ENCODE measurements at regions not wholly inside any gene's neighbourhood (a gene's known extent, or its start where the extent isn't known, plus 50 kb on each side); places are given as distances from the start of the nearest gene placed in this dataset.

DNA sequence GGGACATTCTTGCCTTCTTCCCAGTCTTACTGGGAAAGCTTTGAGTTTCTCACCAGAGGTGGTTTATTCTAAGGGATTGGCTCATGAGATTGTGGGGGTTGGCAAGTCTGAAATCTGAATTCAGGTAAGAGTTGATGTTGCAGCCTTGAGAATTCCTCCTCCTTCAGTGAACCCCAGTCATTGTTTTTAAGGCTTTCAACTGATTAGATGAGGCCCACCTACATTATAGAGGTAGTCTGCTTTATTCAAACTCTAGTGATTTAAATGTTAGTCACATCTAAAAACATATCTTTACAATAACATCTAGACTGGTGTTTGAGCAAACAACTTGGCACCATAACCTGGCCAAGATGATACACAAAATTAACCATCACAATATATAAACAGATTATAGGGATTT is 156.5 kb upstream of the MED14 start:
- H3K9me2 ChIP-seq (ENCODE audit: low read depth, low read length) = no peaks in the 10 kb centered on the region
- H2AFZ ChIP-seq (ENCODE audit: low read length) = no peak overlapping the region
- no peaks in the 10 kb centered on the region for H3K36me3 ChIP-seq (ENCODE audit: insufficient read depth, low read length)
- H3K27ac ChIP-seq (ENCODE audit: low read depth, low read length, poor library complexity, severe bottlenecking) = no peak overlapping the region
- no peak overlapping the region for H3K4me3 ChIP-seq (ENCODE audit: low read depth, low read length, poor library complexity, severe bottlenecking)
- H3K79me2 ChIP-seq (ENCODE audit: insufficient read depth, low read length) = no peaks in the 10 kb centered on the region
- H3F3A ChIP-seq (ENCODE audit: insufficient read depth, low read length) = no peaks in the 10 kb centered on the region
- H4K20me1 ChIP-seq (ENCODE audit: insufficient read depth, low read length) = no peaks in the 10 kb centered on the region
- H3K27me3 ChIP-seq (ENCODE audit: insufficient read depth, low read length) = no peaks in the 10 kb centered on the region
- H3K9me3 ChIP-seq (ENCODE audit: low read length) = no peaks in the 10 kb centered on the region
- no peaks in the 10 kb centered on the region for H3K4me1 ChIP-seq (ENCODE audit: insufficient read depth, low read length, severe bottlenecking)
- H3K9ac ChIP-seq (ENCODE audit: low read length) = no peak overlapping the region
- H3K4me2 ChIP-seq (ENCODE audit: low read length) = no peak overlapping the region
- TF ChIP-seq EZH2 (IDR thresholded peaks at IDR 0.05; ENCODE audit: borderline replicate concordance, low read length) = no peak
- TF ChIP-seq, protein P1, sequence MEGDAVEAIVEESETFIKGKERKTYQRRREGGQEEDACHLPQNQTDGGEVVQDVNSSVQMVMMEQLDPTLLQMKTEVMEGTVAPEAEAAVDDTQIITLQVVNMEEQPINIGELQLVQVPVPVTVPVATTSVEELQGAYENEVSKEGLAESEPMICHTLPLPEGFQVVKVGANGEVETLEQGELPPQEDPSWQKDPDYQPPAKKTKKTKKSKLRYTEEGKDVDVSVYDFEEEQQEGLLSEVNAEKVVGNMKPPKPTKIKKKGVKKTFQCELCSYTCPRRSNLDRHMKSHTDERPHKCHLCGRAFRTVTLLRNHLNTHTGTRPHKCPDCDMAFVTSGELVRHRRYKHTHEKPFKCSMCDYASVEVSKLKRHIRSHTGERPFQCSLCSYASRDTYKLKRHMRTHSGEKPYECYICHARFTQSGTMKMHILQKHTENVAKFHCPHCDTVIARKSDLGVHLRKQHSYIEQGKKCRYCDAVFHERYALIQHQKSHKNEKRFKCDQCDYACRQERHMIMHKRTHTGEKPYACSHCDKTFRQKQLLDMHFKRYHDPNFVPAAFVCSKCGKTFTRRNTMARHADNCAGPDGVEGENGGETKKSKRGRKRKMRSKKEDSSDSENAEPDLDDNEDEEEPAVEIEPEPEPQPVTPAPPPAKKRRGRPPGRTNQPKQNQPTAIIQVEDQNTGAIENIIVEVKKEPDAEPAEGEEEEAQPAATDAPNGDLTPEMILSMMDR (IDR thresholded peaks at IDR 0.05; ENCODE audit: low read length) = no peak

DNA sequence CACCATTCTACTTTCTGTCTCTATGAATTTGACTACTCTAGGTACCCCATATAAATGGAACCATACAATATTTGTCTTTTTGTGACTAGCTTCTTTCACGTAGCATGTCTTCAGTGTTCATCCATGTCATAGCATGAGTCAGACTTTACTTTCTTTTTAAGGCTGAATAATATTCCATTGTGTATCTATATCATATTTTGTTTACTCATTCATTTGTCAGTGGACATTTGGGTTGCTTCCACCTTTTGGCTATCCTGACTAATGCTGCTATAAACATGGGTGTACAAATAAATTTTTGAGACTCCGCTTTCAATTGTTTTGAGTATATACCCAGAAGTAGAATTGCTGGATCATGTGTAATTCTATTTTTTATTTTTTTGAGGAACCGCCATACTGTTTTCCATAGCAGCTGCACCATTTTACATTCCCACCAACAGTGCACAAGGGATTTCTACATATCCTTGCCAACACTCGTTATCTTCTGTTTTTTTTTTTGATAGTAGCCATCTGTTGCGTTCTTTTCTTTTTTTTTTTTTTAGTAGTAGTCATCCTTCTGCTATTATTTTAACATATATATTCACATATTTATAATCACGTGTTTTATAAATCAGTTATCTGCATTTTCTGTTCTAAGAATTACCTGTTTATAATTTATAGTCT is 158.0 kb upstream of the MED14 start:
- Histone ChIP-seq H3K4me1 (ENCODE audit: insufficient read depth, low read length, severe bottlenecking) (no peaks in the 10 kb centered on the region), H3K36me3 (ENCODE audit: insufficient read depth, low read length) (no peaks in the 10 kb centered on the region), H3K4me3 (ENCODE audit: low read depth, low read length, poor library complexity, severe bottlenecking) (no peak overlapping the region), H4K20me1 (ENCODE audit: insufficient read depth, low read length) (no peaks in the 10 kb centered on the region), H2AFZ (ENCODE audit: low read length) (no peak overlapping the region), H3K9me2 (ENCODE audit: low read depth, low read length) (no peaks in the 10 kb centered on the region), H3F3A (ENCODE audit: insufficient read depth, low read length) (no peaks in the 10 kb centered on the region), H3K9ac (ENCODE audit: low read length) (no peak overlapping the region), H3K79me2 (ENCODE audit: insufficient read depth, low read length) (no peaks in the 10 kb centered on the region), H3K27me3 (ENCODE audit: insufficient read depth, low read length) (no peaks in the 10 kb centered on the region), H3K9me3 (ENCODE audit: low read length) (no peaks in the 10 kb centered on the region), H3K27ac (ENCODE audit: low read depth, low read length, poor library complexity, severe bottlenecking) (no peak overlapping the region), H3K4me2 (ENCODE audit: low read length) (no peak overlapping the region)
- TF ChIP-seq, protein P1 (IDR thresholded peaks at IDR 0.05; ENCODE audit: low read length) = no peak
- TF ChIP-seq EZH2 (IDR thresholded peaks at IDR 0.05; ENCODE audit: borderline replicate concordance, low read length) = no peak

DNA sequence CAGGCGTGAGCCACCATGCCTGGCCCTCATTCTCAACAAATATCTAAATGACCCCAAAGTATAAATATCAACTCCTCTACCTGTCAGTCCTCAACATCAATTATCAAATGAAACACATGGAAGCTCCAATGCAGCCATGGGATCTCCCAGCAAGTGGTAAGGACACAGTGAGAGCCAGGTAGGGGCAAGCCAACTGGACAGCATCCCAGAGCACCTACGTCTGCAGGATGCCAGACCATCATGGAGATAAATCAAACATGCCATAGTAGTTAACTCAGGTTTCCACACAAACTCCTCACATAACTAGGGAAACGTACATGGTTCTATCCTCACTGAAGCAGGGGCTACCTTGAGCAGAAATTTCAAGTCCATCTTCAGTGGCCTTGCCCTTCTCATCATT is 159.9 kb upstream of the MED14 start:
- Histone ChIP-seq H3K9ac (ENCODE audit: low read length) (no peak overlapping the region), H3K4me1 (ENCODE audit: insufficient read depth, low read length, severe bottlenecking) (no peaks in the 10 kb centered on the region), H3K9me2 (ENCODE audit: low read depth, low read length) (no peaks in the 10 kb centered on the region), H3K27me3 (ENCODE audit: insufficient read depth, low read length) (no peaks in the 10 kb centered on the region), H3K9me3 (ENCODE audit: low read length) (no peaks in the 10 kb centered on the region), H3K27ac (ENCODE audit: low read depth, low read length, poor library complexity, severe bottlenecking) (no peak overlapping the region), H3F3A (ENCODE audit: insufficient read depth, low read length) (no peaks in the 10 kb centered on the region), H3K4me3 (ENCODE audit: low read depth, low read length, poor library complexity, severe bottlenecking) (no peak overlapping the region), H4K20me1 (ENCODE audit: insufficient read depth, low read length) (no peaks in the 10 kb centered on the region), H2AFZ (ENCODE audit: low read length) (no peak overlapping the region), H3K79me2 (ENCODE audit: insufficient read depth, low read length) (no peaks in the 10 kb centered on the region), H3K4me2 (ENCODE audit: low read length) (no peak overlapping the region), H3K36me3 (ENCODE audit: insufficient read depth, low read length) (no peaks in the 10 kb centered on the region)
- TF ChIP-seq, protein P1 (IDR thresholded peaks at IDR 0.05; ENCODE audit: low read length) = no peak
- no peak for TF ChIP-seq EZH2 (IDR thresholded peaks at IDR 0.05; ENCODE audit: borderline replicate concordance, low read length)
